ENCODE measurements at regions not wholly inside any gene's neighbourhood (a gene's known extent, or its start where the extent isn't known, plus 50 kb on each side); places are given as distances from the start of the nearest gene placed in this dataset.

DNA sequence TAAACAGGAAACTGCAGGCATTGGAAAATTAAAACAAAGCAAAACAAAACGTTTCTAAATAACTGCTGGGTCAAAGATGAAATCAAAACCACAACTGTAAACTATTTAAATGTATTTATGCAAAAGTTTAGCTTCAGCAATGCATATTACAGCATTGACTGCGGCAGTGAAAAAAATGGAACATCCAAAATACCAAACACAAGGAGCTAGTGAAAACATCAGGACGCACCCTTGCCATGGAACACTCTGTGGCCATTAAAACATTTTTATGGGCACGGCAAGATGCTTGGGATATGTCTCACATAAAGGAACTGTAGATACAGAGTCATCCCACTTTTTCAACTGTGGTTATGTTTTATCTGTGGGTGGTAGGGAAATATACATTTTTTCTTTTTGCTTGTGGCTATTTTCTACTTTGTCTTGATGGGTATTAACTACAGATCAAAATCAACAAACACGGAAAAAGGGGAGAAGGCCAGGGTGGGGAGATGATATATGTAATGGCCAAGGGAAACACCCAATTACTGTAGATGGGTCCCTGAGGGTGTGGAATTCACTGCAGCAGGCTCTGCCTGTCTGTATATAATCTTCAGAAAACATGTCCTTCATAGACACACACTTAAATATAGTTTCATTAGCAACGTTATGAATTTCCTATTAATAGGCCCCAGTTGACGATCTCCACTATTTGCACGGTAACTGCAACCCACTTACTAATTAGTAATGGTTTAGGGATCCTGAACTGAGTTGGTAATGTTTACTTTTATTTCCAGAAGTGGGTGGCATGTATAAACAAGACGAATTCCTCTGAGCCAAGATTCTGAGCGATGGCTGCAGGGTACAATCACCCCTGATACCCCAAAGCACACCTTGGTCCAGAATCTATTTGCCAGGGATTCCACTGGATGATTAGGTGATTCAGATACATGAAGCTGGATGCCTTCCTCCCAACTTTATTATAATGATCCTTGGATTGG, 110.5 kb downstream of the ACKR3 start:
- peak overlapping the region; percentile 48 for H3K27ac ChIP-seq
- TF ChIP-seq, protein P1, sequence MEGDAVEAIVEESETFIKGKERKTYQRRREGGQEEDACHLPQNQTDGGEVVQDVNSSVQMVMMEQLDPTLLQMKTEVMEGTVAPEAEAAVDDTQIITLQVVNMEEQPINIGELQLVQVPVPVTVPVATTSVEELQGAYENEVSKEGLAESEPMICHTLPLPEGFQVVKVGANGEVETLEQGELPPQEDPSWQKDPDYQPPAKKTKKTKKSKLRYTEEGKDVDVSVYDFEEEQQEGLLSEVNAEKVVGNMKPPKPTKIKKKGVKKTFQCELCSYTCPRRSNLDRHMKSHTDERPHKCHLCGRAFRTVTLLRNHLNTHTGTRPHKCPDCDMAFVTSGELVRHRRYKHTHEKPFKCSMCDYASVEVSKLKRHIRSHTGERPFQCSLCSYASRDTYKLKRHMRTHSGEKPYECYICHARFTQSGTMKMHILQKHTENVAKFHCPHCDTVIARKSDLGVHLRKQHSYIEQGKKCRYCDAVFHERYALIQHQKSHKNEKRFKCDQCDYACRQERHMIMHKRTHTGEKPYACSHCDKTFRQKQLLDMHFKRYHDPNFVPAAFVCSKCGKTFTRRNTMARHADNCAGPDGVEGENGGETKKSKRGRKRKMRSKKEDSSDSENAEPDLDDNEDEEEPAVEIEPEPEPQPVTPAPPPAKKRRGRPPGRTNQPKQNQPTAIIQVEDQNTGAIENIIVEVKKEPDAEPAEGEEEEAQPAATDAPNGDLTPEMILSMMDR (conservative IDR thresholded peaks at IDR 0.05) = no peak

DNA sequence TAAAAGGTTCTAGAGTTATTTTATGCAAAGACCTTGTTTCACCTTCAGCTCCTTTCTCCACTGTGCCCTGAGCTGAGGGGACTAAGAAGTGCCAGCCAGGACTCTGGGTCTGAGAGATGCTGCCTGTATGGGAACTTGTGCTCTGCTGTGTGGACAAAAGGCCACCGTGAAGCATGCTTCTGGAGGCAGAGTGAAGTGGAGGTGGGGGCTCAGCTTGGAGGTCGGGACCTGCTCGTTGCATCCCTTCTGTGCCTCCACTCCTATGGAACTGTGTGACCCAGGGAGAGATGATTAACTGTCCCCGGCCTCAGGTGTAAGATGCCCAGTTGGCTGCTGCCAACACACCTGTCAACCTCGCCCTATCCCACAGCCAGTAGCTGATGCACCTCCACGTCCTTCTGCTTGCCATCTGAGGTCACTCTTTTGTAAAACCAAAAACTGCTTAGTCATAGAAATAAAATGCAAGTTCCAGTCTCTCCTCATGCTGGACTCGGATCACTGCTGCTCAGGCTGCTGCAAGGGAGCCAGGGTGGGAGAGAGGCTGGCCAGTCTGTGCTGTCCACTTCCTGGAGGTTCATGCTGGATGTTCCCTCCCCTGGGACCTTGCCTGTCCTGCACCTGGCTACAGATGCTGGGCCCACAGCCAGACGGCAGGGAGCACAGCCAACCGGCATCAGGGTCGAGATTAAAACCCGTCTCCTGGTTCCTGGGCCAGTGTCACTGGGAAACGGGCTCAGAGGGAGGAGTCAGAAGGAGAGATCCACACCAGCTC, 113.2 kb downstream of the ACKR3 start:
- TF ChIP-seq, protein P1 (conservative IDR thresholded peaks at IDR 0.05) = no peak
- H3K27ac ChIP-seq = no peak overlapping the region

DNA sequence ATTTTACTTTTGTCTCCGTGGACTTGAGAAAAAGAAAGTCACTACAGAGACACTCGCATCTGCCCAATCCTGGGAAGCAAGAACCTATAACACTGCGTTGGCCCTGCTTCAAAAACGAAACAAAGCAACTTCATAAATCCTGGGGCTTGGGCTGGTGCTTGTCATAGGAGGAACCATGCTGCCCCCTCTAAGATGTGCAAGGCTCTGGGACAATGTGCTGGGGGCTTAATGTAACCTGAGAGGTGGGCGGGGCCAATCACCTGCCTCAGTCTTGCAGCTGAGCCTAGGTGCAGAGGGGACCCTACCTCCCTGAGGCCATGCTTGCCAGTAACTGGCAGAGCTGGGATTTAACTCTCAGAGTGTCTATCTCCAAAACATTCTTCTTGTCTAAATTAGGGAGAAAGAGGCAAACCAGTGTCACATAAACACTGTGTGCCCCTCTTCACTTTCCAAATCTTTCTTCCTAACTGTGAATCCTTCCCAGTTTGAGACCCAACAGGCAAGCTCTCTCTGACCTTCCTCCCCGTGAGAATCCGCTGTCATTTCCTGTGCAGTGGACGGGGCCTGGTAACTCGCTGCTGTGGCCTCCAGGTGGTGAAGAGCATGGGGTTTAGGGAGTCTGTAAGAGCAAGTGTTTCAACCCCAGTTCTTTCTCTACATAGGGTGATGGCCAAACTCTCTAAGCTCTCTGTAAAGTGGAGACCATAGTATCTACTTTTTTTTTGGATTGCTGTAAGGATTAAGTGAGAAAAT, 115.1 kb downstream of the ACKR3 start:
- TF ChIP-seq, protein P1 (conservative IDR thresholded peaks at IDR 0.05) = no peak
- no peak overlapping the region for H3K27ac ChIP-seq

DNA sequence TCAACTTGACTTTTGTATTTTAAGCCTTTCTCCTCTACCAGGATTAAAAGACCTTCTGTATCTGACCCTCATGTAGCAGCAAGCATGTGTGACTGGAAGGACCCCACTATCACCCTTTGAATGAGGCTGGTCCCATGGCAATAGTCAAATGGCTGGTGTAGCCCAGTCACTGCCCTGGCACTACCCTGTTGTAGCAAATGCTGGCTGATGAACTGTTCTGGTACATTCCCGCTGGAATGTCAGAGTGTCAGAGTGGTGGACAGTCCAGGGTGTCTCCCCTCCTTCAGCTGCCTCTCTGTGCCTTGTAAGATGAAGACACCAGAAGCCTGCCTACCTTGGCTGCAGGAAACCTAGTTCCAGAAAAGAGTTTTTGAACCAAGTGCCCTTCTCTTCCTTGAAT, 115.7 kb downstream of the ACKR3 start:
- TF ChIP-seq, protein P1 (conservative IDR thresholded peaks at IDR 0.05) = no peak

DNA sequence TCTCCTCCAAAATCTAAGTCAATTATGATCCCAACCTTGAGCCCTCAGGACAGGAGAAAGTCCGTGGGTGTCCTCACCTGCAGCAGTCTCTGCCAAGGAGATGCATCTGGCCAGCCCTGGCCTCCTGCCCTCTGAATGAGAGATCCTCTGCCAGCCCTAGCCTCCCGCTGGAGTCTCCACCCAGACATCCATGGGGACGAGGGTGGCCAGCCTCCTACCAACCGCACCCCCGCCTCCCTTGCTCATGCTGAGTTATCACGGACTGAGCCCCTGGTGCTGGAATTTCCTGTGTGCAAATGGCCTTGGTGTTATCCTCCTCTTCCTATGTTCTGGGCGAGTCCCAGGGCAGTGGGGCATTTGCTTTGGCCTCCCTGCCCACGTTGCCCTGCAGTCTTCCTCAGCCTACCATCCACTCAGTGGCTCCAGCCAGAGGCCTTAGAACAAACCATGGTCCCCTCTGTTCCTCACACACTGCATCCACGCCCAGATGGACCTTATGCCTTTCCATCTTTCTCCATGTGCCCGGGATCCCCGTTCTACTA, 116.4 kb downstream of the ACKR3 start:
- TF ChIP-seq, protein P1 (conservative IDR thresholded peaks at IDR 0.05) = no peak
- H3K27ac ChIP-seq = no peak overlapping the region

More for the DNA sequence above, 115.7 kb downstream of the ACKR3 start:
- no peak overlapping the region for H3K27ac ChIP-seq

DNA sequence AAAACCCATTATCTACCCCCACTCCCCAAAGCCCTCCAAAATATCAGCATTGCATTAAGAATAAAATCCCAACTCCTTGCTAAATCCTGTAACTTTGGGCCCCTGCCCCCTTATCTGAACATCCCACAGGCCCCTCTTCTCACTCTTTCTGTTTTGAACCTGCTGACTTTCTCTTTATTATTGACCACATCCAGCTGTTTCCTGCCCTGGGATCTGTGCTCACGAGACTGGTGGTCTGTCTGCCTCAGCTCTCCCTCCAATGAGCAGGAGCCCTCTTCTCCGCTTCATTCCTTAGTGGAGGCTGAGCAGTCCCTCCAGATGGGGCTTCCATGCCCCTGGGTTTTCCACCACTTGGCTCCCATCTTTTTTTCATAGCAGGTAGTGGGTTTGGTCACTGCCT, 116.9 kb downstream of the ACKR3 start:
- TF ChIP-seq, protein P1 (conservative IDR thresholded peaks at IDR 0.05) = no peak
- H3K27ac ChIP-seq = no peak overlapping the region

Measured in VCaP (cell line).